Fibroblast of the aortic adventitia (primary cell): ENCODE measurements at regions not wholly inside any gene's neighbourhood (a gene's known extent, or its start where the extent isn't known, plus 50 kb on each side); places are given as distances from the start of the nearest gene placed in this dataset.

Experiments used
- DNase-seq: peaks from one replicate; pipeline ENCODE4 v3.0.0-alpha.2; 2010; ENCODE audit warnings: low read depth
- H3K4me3 ChIP-seq: 2 replicates; pipeline ENCODE4 v1.5.1; 2011; ENCODE audit warnings: low read depth, mild to moderate bottlenecking, control low read depth, low read length, moderate library complexity
- TF ChIP-seq, protein P1 (sequence below): IDR thresholded peaks from 2 replicates; pipeline ENCODE4 v1.5.1; 2011; ENCODE audit warnings: mild to moderate bottlenecking, low read length, control low read depth, inconsistent platforms; ENCODE audit not compliant: insufficient read depth

DNA sequence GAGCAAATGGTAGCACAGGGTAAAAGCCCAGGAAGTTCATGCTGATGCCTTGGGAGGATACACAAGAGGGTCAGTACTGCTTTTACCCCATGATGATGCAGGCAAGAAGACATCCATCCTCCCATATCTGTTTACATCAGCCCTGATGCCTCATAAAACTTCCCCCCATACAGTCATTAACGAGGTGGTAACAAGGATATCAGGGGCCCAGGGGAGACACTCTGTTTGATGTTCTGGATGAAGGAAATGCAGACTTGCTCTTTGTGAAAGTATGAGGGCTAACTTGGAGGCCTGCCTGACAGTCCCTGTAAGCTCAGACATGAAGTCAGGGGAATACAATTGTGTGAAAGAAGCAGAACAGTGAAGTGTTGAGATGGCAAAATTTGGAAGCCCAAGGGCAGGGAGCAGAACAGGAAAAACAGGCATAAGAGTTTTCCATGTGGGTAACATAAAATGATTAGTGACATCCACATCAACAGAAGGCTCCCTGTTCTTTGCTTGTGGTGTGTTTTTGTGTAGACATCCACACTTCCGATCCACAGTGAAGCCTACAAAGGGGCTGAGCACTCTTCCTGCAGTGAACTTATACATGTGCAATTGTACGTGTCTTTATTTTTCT is 813.4 kb downstream of the MAFB start:
- TF ChIP-seq, protein P1, sequence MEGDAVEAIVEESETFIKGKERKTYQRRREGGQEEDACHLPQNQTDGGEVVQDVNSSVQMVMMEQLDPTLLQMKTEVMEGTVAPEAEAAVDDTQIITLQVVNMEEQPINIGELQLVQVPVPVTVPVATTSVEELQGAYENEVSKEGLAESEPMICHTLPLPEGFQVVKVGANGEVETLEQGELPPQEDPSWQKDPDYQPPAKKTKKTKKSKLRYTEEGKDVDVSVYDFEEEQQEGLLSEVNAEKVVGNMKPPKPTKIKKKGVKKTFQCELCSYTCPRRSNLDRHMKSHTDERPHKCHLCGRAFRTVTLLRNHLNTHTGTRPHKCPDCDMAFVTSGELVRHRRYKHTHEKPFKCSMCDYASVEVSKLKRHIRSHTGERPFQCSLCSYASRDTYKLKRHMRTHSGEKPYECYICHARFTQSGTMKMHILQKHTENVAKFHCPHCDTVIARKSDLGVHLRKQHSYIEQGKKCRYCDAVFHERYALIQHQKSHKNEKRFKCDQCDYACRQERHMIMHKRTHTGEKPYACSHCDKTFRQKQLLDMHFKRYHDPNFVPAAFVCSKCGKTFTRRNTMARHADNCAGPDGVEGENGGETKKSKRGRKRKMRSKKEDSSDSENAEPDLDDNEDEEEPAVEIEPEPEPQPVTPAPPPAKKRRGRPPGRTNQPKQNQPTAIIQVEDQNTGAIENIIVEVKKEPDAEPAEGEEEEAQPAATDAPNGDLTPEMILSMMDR, result no peak
- no peak for DNase-seq
- H3K4me3 ChIP-seq, result no peak overlapping the region

DNA sequence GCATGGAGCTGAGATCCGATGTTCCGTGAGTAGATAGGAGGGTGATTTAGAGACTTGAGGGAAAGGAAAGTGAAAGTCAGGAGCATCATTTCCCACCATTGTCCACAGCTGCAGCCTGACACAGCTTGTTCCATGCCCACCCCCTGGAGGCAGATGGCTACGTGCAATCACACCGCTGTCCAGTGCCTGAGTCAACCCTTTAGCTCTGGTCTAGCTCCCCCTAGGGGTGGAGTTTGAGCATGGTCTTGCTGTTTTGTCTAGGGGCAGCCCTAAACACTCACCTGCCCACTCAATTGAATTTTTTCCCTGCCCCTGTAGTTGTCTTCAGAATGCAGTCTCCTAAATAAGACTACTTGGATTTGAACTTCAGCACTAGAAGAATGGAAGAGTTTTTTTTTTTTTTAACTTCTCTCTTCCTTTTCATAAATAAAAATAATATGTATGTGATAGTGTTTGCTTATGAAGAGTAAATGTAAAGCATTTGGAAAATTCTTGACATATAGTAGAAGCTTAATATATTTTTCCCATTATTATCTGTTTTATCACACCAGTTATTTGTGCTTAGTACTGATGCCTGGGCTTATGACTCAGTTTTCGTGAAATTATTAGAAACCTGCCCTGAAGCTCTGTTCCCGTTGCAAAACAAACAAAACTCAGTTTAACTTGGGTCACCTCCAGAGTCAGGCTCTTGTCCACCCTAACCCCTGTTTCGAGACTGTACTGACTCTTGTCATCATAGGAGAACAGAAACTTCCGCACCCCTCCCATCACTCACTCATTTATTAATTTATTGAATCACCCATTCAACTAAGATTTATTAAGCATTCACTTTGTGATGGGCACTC is 814.8 kb downstream of the MAFB start:
- peak; percentile 88 for DNase-seq

DNA sequence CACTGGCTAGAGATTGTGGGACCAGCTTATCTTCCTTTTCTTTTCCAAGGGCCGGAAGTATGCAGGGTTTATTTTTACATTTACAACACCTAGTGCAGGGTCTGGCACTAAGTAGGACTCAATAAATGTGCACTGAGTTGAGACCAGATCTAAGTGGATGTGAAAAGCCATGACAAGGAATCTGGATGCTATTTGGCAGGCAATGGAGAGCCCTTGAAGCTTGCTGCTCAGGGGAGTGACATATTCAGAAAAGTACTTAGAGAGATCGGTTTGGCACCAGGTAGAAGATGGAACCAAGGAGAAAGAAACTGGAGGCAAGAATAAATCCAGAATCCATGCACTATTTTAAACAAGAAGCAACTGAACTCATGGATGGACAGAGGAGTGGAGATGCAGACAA is 815.8 kb downstream of the MAFB start:
- TF ChIP-seq, protein P1, result no peak
- H3K4me3 ChIP-seq, result no peak overlapping the region
- no peak for DNase-seq

More for the DNA sequence above, 814.8 kb downstream of the MAFB start:
- TF ChIP-seq, protein P1, result peak; percentile 90
- H3K4me3 ChIP-seq, result no peak overlapping the region

DNA sequence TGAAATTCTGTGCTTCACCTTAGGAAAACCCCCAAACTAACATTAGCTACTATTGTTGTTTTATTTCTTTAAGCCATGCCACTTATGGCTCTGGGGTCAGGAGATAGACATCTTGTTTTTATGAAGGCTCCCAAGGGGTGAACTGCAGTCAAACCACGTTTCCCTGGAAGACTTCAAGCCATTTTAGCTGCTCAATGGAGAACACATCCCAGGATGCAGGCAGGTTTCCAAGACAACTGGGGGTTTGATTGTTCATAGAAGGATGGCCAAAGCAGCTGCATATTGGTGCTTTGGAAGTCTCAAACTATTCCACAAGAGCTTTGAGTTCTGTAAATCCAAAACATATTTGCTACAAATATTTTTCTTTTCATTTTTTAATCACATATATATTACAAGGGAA is 818.0 kb downstream of the MAFB start:
- DNase-seq, result no peak
- TF ChIP-seq, protein P1, result no peak
- no peak overlapping the region for H3K4me3 ChIP-seq

DNA sequence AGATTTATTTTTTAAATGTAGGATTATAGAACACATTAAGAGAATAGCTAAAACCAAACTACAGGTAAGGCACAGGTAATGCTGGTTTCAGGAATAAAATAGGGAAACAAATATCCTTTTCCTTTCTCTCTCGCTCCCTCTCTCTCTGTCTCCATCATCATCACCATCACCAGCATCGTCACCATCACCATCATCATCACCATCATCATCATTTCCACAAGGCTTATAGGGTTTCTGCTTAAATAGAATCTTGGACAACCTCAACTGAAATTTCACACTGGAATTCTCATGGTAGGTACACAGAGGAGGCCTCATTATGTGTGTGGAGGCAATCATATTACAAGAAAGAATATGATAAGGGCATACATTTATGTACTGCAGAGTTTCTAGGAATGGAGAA is 823.6 kb downstream of the MAFB start:
- TF ChIP-seq, protein P1, result no peak
- no peak for DNase-seq
- no peak overlapping the region for H3K4me3 ChIP-seq

DNA sequence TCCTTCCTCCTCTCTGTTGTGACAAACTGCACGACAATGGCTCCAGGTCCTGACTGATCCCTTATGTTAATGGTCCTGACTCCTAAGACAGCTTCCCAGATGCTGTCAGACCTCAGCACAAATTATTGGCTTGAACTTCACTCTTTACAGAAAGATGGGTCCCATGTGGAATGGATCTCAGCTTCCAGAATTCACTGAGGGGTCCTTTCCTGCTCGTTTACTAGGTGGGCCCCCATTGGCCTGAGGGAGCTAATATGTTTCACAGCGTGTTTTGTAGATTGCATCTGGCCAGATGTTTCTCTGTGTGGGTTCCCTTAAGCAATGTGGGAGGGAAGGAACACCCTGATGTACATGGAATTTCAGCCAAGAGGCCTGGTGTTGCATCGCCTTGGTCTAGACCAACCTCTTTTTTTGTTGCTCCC is 826.6 kb downstream of the MAFB start:
- DNase-seq, result peak; percentile 57
- TF ChIP-seq, protein P1, result no peak
- H3K4me3 ChIP-seq, result no peak overlapping the region
